Fibroblast of skin of abdomen (primary cell): ENCODE measurements at regions not wholly inside any gene's neighbourhood (a gene's known extent, or its start where the extent isn't known, plus 50 kb on each side); places are given as distances from the start of the nearest gene placed in this dataset.
"Not testable (repeated sequence)": the region's sequence is repeated elsewhere in the genome, so short reads cannot be mapped to it uniquely, and the experiment has no call there.

Source experiments
- DNase-seq: peaks from one replicate; pipeline ENCODE4 v3.0.0-alpha.2; 2013

DNA sequence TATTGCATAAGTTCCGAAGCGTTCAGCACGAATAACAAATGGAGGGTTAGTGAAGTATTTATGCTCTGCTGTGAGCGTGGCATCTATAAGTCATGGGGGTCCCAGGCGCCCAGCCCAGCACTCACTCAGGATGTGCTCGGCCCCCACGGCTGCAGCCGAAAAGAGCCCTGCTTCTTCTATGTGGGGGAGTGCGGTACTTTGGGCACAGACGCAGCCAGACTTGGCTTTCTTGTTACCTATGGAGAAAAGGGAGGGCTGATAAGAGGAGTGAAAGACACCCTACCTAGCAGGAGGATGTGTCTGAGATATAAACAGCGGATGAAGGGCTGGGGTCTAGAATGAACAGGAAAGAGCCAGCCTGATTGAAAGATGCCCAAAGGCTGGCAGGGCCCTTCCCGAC lies 51.4 kb downstream of the MRPL36 start:
- DNase-seq, result no peak

DNA sequence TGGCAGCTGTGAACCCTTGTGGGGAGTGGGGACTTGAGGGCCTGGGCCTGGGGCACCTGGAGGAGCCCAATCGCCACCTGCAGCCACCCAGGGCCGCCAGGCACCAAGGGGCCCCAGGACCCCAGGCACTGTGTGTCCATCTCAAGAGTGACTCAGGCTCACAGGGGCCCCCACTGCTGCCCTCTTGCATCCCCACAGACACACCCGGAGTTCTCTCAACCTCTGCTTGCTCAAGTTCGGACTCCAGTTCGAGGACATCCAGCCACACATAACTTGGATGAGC lies 51.9 kb downstream of the MRPL36 start:
- DNase-seq, result no peak

DNA sequence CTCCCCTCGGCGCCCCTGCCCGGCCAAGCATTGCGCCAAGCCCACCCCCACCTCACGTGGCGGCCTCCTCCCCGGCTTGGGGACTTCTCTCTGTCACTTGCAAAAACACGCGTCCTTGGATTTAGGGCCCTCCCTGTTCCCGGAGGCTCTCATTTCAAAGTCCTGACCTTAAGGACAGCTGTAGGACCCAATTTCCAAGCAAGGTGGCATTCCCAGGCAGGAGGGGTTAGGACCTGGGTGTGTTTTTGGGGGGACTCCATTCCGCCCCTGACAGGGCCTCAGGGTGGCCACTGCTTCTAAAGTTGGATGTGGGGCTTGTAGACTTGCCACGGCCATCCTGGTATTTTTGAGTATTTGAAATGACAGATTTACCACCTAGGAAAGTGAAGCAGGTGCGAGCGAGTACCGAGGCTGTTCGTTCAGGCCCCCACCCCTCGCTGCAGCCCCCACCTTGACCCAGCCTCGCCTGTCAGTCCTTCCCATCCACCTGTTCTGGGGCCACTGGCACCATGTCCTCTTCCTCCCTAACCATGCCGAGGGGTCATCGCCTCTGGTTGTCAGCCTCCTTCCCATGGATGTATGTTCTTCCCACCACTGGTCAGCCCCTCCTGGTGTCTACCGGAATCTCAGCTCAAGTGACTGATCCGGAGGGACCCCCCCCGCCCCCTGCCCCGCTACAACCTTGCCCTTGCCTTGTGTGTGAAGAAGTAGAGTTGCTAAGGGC lies 52.4 kb downstream of the MRPL36 start:
- DNase-seq, result no peak

DNA sequence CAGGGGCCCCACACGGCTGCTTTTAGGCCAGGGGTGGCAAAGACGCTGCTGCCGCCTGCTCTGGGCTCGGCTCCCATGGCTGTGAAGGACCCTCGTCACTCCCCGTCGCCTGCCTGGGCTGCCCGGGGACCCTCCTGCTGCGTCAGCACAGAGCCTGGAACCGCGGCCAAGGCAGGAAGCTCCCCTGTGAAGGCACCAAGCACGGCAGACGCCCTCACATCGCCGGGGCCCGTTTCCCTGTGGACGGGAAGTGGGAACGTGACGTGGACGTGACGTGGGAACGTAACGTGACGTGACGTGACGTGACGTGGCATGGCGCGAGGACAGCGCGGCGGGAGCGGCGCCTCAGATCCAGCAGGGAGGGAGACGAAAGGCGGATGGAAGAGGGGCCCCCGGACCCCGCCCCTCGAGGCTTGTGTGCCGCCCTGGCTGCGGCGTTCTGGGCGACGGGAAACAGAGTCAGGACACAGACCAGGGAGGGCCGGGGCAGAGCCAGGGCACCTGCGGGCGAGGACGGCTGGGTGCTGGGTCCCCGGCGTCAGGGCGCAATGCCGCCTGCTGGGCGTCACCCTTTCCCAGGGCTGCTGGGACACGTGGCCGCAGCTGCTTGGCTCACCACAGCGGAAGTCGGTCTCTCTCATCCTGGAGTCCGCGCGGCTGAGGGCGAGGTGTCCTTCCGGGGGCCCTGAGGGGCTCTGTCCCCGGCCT lies 53.1 kb downstream of the MRPL36 start:
- DNase-seq, result no peak

DNA sequence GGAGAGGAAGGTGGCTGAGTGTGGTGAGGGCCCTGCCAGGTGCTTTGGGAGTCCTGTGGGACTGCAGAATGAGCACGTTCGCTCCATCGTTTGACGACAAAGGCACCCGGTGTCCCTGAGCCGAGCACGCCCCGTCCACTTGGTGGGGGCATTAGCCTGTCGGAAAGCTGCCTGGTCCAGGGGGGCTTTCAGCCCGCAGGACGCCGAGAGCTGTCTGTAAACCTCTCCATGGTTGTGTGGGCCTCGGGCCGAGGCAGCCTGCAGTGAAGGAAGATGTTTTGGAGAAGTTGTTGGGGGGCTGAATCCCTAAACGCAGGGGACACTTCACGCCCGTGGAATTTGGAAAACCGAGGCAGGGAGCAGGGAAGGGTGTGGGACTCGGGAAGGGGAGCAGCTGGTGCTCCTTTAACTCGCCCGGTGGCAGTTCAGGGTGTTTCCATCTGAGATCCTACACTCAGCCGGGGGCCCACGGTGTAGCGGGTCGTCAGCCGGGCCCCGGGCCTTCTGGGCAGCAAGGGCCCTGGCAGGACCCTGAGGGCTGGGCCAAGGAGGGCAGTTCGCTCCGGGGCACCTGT lies 53.8 kb downstream of the MRPL36 start:
- DNase-seq, result no peak

DNA sequence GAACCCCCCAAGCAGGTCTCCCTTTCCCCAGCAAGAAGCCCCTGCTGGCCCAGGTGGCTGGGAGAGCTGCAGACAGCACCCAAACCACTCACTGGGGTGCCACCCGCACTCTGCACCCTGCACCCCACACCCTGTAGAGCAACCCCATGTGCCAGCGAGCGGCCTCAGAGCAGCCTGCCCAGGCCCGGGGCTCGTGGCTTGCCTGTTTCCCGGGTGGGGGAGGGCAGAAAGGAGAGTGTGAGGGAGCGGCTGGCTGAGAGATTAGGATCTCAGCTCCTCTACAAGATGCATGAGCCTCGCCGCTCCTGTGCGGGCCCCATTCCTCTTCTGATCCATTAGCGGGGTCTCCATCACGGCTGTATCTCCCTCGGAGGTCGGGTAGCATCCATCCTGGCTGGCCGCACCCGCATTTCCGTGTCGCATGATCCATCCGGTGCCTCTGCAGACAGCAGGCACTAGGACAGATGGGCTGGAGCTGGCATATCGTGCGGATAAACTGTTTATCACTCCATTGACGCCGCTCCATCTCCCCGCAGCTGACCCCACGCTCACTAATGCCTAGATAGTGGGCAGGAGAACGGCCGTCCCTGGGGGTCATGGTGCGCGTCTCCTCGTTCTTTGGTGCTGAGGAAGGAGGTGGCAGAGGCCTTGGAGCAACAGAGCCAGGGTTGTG lies 54.4 kb downstream of the MRPL36 start:
- DNase-seq, result no peak

DNA sequence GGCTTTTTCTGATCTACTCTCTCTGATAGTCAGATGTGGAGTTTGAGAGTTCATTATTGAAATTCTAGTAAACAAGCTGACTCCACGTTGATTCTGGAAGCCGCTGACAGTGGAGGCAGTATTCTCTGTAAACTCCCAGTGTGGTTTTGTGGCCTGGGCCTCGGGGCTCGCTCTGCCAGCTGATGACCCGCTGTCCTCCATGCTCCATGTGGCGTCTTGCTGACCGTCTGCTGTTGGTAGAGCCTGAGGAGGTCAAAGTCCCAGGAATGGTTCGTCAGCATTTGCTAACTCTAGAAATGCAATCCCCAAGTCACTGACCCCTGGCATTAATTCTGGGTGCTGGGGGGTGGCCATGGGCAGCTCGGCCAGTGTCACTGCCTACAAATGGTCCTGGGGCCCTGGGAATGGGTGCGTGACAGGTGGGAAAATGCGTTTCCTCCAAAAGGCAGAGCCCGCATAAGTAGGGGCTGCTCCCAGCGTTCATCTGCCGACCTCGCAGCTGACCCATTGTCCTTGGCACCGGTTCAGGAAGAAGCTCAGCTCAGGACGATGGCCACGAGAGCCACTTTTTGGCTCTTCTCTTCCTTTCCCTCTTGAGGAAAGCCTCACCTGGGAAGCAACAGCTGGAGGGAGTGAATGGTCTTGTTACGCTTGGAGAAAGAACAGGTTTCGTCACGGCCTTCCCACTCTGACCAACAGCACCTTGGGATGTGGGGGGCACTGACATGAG lies 55.1 kb downstream of the MRPL36 start:
- no peak for DNase-seq

DNA sequence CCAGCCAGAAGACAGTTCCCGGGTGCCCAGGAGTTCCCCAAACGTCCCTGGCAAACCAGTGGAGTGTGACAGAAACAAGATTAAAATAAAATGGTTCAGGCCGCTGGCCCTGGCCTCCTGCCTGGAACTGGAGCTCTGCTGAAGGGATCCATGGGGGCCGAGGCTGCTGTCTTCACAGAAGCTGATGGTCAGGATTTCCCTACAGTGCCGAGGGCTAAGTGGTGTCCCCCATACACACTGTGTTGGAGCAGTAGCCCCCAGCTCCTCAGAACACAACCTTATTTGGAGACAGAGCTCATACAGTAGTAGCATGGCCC lies 55.9 kb downstream of the MRPL36 start:
- DNase-seq, result no peak

DNA sequence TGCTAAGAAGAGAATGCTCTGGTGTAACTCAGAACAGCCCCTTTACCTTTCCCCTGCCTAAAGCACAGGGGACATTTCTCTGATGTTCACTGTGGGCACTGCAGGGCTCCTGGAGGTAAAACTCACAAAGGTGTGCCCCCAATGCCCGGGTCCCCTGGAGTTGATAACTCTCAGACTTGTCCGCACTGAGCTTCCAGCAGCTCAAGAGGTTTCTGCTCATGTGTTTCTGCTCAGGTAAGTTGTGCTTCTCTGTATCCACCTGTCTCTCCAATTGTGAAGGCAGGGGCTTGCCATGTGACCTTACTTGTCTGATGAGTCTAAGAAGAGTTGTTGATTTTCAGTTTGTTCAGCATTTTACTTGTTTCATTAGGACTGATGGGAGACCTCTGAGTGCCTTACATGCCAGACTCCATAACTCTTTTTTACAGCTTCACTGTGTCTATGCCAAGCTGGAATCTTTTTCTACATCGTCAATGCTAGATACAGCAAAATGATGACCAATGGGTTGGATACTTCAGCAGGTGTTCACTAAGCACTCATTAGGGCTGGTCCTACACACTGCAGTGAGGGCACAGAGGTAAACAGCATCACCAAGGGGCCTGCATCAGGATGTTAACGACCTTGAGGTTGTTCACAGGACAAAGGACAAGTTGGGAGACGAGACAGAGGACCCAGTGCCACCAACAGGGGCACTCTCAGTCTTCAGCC lies 56.4 kb downstream of the MRPL36 start:
- no peak for DNase-seq

DNA sequence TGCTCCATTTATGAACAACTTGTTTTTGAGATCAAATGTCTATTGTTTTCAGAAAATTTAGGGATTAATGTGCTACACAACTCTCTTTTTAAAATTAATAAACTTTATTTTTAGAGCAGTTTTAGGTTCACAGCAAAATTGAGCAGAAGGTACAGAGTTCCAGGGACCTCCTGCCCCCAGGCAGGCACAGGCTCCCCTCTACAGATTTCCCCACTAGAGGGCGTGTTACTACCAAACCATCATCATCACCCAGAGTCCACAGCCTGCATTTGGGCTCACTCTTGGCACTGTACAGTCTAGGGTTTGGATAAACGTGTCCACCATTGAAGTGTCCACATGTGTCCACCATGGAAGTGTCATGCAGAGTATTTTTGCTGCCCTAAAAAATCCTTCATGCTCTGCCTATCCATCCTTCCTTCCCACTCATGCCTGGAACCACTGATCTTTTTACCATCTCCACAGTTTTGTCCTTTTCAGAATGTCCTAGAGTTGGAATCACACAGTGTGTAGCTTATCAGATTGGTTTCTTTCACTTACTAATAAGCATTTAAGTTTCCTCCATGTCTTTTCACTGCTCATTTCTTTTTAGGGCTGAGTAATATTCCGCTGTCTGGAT lies 61.7 kb downstream of the MRPL36 start:
- DNase-seq, result no peak

DNA sequence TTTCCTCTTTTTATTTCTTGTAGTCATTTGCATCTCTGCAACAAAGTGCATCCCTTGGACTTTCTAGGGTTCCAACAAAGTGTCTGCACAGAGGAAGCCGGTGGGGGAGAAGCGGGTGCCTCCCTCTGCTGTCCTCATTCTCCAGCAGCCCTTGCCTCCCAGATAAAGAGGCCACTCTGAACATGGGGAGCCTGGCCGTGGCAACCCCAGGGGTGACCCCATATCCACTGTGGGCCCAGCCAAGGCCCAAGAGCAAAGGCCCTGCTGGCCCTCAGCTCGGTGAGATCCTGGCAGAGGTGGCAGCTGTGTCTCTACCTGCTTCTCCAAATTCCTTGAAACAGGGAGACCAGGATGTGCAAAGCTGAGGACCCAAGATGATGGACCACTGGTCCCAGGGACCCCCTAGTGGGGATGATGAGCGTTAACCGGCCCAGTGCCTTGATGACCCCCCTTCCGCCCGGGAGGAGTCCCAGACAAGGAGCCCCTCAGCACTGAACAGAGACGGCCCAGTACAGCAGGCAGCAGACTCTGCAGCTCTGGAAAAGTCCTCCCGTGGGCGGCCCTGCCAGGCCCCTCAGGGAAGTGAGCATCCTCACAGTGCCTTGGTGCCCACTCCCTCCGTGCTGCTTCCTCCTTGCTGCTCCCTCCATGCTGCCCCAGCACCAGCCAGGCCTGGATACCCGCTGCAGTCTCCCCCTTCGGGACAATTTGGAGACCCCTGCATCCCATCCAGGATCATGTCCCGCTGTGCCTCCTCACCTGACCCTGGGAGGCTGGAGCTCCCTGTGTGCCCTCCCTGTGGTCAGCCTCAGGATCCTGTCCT lies 62.5 kb downstream of the MRPL36 start:
- no peak for DNase-seq

DNA sequence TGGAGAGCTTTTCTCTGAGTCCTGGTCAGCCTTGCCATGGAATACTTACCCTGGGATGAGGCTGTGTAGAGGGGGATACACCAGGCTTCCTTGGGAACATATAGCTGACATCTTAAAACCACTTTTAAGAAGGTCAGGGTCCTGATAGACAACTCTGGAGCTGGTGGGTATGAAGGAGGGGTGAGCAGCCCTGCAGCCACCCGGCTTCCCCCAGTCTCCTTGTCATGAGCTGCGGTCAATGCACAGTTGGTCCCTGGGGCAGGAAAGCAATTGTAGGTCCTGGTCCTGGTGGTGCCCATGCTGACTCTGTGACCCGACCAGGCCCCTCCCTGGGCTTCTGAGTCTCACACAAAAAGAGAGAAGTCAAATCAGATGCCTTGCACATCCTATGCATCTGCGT lies 63.6 kb downstream of the MRPL36 start:
- no peak for DNase-seq

DNA sequence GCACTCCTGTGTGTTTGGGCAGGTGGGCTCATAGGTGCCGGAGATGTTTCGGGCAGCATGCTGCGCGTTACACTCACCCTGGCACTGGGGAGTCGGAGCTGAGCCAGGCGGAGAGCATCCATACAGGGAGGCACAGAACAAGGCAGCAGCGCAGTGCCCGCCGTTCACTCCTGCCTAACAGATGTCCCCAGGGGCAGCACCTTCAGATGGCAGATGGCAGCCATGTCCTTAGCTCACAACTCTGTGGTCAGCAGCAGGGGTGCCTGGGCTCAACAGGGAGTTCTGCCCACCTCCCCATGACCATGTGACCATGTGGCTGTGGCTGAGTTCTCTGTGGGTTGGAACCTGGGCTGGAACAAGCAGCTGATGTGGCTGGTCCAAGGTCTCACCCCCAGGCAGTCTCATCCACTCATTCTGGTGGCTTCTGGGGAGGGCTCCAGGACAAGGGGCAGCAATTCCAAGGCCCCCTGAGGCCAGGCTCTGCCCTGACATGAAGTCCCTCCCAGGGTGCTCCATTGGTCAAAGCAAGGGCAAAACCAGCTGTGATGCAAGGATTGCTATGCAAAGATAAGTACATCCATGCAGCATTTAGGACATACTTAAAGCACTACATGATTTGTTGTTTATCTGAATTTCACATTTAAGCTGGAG lies 64.2 kb downstream of the MRPL36 start:
- DNase-seq, result no peak

DNA sequence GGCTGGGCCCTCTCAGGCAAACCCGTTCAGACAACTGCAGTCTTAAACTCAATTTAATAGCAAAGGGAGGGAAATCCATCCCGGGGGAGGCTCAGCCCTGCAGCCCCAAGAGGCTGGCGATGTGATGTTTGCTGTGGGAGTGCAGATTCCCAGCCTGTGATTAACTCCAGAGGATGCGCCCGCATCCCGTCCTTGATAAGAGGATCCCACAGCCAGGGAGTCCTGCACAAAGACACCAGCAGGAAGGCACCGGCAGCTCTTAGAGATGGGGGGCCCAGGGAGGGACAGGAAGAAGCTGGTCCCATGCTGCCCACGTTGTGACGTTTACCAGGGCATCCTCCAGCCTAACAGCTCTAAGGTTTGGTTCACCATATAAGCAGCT lies 64.7 kb downstream of the MRPL36 start:
- no peak for DNase-seq

DNA sequence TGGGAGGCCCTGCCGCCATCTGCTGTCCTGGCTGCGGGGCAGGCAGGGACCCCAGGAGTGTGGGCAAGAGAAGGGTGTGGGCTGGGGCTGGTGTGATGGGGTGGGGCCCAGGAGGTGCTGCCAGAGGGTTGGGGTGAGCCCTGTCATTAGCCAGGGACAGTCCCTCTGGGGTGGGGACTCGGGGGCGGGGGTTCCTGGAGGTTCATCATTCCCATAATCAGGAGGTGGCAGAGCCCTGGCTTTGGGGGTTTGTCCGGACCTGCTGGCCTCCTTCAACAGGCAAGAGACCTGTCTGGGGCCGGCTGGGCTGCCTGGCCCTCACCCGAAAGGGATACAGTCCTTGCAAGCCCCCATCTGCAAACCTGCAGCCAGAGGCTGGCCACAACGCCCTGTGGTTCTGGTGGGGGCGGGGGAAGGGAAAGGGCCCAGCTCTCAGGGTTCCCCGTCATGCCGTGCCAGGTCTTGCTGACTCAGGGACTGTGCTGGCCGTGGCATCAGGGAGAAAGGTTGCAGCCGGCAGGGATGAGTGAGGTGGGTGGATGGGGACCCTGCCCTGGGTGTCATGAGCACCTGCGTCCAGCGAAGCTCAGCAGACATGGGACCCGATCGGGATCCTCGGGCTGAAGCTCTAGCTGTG lies 65.2 kb downstream of the MRPL36 start:
- no peak for DNase-seq

DNA sequence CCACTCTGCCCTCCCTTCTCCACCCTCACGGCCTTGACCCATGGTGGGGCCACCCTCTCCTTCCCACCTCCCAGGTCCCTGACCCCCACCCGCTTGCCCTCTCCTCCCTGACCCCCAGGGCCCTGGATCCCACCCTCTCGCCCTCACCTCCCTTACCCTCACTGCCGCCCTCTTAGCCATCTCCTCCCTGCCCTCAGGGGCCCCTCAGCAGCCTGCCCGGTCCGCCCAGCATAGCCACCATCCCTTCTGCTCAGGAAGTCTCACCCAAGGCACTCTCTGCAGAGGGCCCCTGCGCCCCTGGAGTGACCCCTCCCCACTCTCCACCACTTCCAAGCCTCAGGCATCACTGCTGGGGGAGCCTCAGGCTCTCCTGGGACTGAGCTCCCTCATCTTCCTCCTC lies 66.3 kb downstream of the MRPL36 start:
- no peak for DNase-seq

DNA sequence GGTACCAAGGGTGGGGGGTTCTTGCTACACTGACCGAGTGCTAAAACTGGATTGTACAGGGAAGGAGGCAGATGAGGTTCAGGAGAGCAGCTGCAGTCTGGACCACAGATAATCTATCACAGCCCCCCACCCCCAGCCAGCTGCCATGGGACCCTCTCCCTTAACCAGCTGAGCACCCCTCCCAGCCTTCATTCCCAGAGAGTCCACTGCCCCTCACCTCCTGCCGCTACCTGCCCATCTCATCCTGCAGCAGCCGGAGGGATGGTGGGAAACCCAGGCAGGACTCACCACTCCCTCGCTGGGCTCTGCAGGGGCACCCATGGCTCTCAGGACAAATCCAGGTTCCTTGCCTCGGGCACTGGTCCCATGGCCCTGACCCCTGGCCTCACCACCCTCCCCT lies 66.7 kb downstream of the MRPL36 start:
- no peak for DNase-seq

DNA sequence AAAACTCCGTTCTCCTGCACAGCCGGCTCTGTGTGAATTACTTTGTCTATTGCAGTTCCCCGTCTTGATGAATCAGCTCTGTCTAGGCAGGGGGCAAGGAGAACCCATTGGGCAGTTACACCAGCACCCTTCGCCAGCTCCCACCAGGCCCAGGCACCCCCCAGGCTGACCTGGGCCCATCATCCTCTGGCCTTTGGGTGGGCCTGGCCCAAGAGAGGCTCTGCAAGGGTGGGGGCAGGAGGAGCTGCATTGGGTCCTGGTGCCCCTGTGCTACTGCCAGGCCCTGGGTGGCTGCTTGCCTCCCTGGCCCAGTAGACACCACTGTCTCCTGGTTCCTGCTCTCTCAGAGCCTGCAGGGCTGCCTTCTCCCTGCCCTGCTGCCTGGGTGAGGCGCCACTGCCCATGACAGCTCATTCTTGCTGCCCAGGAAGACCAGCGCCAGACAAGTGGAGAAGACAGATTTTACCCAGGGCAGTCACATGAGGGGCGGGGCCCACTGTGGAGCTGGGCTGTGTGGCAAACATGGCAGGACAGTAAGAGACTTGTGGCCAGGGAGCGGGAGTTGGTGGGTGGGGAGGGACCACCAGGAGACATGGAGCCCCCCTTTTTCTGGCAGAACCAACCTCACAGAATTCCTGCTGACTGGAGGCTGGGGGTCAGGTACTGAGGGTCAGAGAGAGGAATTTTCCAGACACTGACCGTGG lies 67.2 kb downstream of the MRPL36 start:
- no peak for DNase-seq

DNA sequence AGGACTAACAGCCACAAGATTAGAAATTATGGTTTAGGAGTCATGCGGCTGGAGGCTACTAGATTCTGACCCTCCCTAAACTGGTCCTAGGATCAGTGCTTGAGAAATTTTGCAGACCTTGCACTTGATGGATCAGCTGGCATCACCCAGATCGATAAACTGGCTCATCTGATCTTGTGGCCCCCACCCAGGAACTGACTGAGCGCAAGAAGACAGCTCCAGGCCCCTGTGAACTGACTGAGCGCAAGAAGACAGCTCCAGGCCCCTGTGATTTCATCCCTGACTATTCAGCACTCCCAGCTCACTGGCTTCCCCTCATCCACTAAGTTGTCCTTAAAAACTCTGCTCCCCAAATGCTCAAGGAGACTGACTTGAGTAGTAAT lies 67.8 kb downstream of the MRPL36 start:
- DNase-seq, result not testable (repeated sequence)
